HepG2 (cell line): ENCODE measurements at regions not wholly inside any gene's neighbourhood (a gene's known extent, or its start where the extent isn't known, plus 50 kb on each side); places are given as distances from the start of the nearest gene placed in this dataset.

ENCODE experiments used
- ATAC-seq: fragments of 200-7000 bp; cut with Tn5 transposase; 3 replicates; pipeline ENCODE4 v1.9.1; 2020; ENCODE audit warnings: mild to moderate bottlenecking, moderate library complexity
- BruUV-seq: library from RNA; stranded (reverse); fragments of 400-500 nt; replicated peaks from 2 replicates; lab custom pipeline; 2021; lab: Mats Ljungman, UMichigan
- CTCF ChIA-PET: fragments of 300-600 bp; formaldehyde crosslinking; extraction: SDS; loops from one replicate; lab custom pipeline; 2021; ENCODE audit warnings: low total read pairs, inconsistent platforms, low intra/inter-chr PET ratio; lab: Yijun Ruan, JAX
- POLR2A ChIA-PET: fragments of 350-600 bp; sonication (Branson Sonifier 250); formaldehyde crosslinking; loops from one replicate; lab custom pipeline; 2020; ENCODE audit warnings: antibody characterized with exemption, inconsistent platforms; lab: Yijun Ruan, JAX
- DNase-seq: peaks from one replicate; pipeline ENCODE4 v3.0.0-alpha.2; 2015; ENCODE audit warnings: low spot score
- FAIRE-seq: peaks from 3 replicates; lab custom pipeline; 2011; peaks lifted over from hg19 to GRCh38; lab: Jason Lieb, UNC
- H2AFZ ChIP-seq: one replicate; pipeline ENCODE4 v1.6.1; 2011; ENCODE audit warnings: low read length, inconsistent platforms
- H3K27ac ChIP-seq: fragments of 300-600 bp; 3 replicates; pipeline ENCODE4 v1.8.0; 2011; ENCODE audit warnings: mixed run types, mild to moderate bottlenecking, mixed read lengths, low read length, inconsistent platforms; ENCODE audit not compliant: insufficient read depth; ENCODE audit errors: extremely low read length
- H3K27me3 ChIP-seq, 2 experiments: fragments of 200-600 bp in 1 of 2; 2 replicates in 1 of 2; 3 replicates in 1 of 2; pipeline versions ENCODE4 v1.6.0 to v1.8.0; 2011; ENCODE audit warnings: low read length in 2 of 2, mild to moderate bottlenecking in 2 of 2, moderate library complexity in 2 of 2, inconsistent platforms in 1 of 2; ENCODE audit not compliant: insufficient read depth in 2 of 2, control insufficient read depth in 1 of 2
- H3K36me3 ChIP-seq, 2 experiments: fragments of 200-600 bp in 1 of 2; replicated peaks in 1 of 2; 2 replicates in 1 of 2; 3 replicates in 1 of 2; pipeline versions ENCODE4 v1.5.1 to v1.8.0; 2011; ENCODE audit warnings: low read length in 2 of 2, inconsistent platforms in 1 of 2; ENCODE audit not compliant: insufficient read depth in 2 of 2, control insufficient read depth in 1 of 2
- H3K4me1 ChIP-seq: 2 replicates; pipeline ENCODE4 v1.5.1; 2012; ENCODE audit warnings: low read length, inconsistent platforms; ENCODE audit not compliant: insufficient read depth
- H3K4me2 ChIP-seq: 2 replicates; pipeline ENCODE4 v1.6.0; 2011; ENCODE audit warnings: low read depth, low read length, inconsistent platforms
- H3K4me3 ChIP-seq, 3 experiments: fragments of 200-600 bp in 1 of 3; sonication (generic), shearing (Covaris generic) in 1 of 3; replicated peaks in 1 of 3; 2 replicates each; pipeline ENCODE4 v1.5.1; 2011 to 2016; ENCODE audit warnings: low read length in 3 of 3, inconsistent platforms in 2 of 3, low read depth in 2 of 3, mild to moderate bottlenecking in 2 of 3, control low read depth in 1 of 3, mixed read lengths in 1 of 3; ENCODE audit not compliant: insufficient read depth in 1 of 3
- H3K79me2 ChIP-seq: one replicate; pipeline ENCODE4 v1.6.1; 2011; ENCODE audit warnings: low read length, inconsistent platforms; ENCODE audit not compliant: insufficient read depth
- H3K9ac ChIP-seq: 2 replicates; pipeline ENCODE4 v1.6.0; 2011; ENCODE audit warnings: mild to moderate bottlenecking, low read depth, low read length, inconsistent platforms; ENCODE audit not compliant: insufficient read depth
- H3K9me3 ChIP-seq: 2 replicates; pipeline ENCODE4 v1.5.1; 2012; ENCODE audit warnings: mild to moderate bottlenecking, low read length
- H4K20me1 ChIP-seq: 2 replicates; pipeline ENCODE4 v1.6.0; 2011; ENCODE audit warnings: inconsistent platforms, mild to moderate bottlenecking, low read length, moderate library complexity; ENCODE audit not compliant: insufficient read depth
- AKAP8 ChIP-seq: sonication (generic); formaldehyde crosslinking; IDR thresholded peaks from 2 replicates; pipeline ENCODE4 v1.5.1; 2020; ENCODE audit warnings: mild to moderate bottlenecking, missing genetic modification reagents
- CEBPG ChIP-seq: IDR thresholded peaks from 2 replicates; pipeline ENCODE4 v1.6.1; 2016
- NBN ChIP-seq: fragments of 450-650 bp; conservative IDR thresholded peaks from 2 replicates; pipeline ENCODE4 v1.6.1; 2017
- SOX13 ChIP-seq, 3 experiments: fragments of 450-650 bp in 1 of 3; sonication (generic) in 1 of 3; formaldehyde crosslinking in 1 of 3; IDR thresholded peaks in 2 of 3; conservative IDR thresholded peaks in 1 of 3; 2 replicates each; pipeline versions ENCODE4 v1.5.0 to v1.6.1; 2016 to 2020; ENCODE audit warnings: antibody characterized with exemption in 1 of 3, mild to moderate bottlenecking in 1 of 3, missing compliant biosample characterization in 1 of 3, missing genetic modification reagents in 1 of 3, moderate library complexity in 1 of 3
- SUZ12 ChIP-seq: fragments of 150-350 bp; IDR thresholded peaks from 2 replicates; pipeline ENCODE4 v1.6.1; 2014; ENCODE audit warnings: low read depth, low read length
- U2AF1 ChIP-seq: fragments of 200-400 bp; formaldehyde crosslinking; optimal IDR thresholded peaks from 2 replicates; pipeline ENCODE3; 2017; ENCODE audit warnings: mild to moderate bottlenecking, low read depth, low read length
- ZNF18 ChIP-seq: sonication (generic); formaldehyde crosslinking; IDR thresholded peaks from 2 replicates; pipeline ENCODE4 v1.8.0; 2022; ENCODE audit warnings: mild to moderate bottlenecking, missing genetic modification reagents; ENCODE audit not compliant: insufficient replicate concordance
- ZNF225 ChIP-seq: sonication (generic); formaldehyde crosslinking; IDR thresholded peaks from 2 replicates; pipeline ENCODE4 v1.4.0; 2020; ENCODE audit warnings: mild to moderate bottlenecking, missing genetic modification reagents
- ZNF264 ChIP-seq: sonication (generic); formaldehyde crosslinking; IDR thresholded peaks from 2 replicates; pipeline ENCODE4 v1.4.0; 2020; ENCODE audit warnings: missing genetic modification reagents
- WGBS: methylation state at CpG from one replicate; pipeline ENCODE4 v1.1.6; 2017; ENCODE audit warnings: low lambda C conversion rate; 5-methylcytosine and 5-hydroxymethylcytosine counted together
- in situ Hi-C: cut with HindIII; loops from 2 replicates; pipeline ENCODE4 v1.10.0; 2017; ENCODE audit warnings: low pct_unique_long_range_greater_than_20kb; ENCODE audit not compliant: extremely low pct_ligation_motif_present
- intact Hi-C: fragments of 100-400 bp; cut with micrococcal nuclease; formaldehyde crosslinking; loops from one replicate; pipeline ENCODE4 v1.10.0; 2022; ENCODE audit not compliant: unreplicated experiment
- TF ChIP-seq, protein P1 (sequence below): sonication (generic); formaldehyde crosslinking; IDR thresholded peaks from 2 replicates; pipeline ENCODE4 v1.8.1; 2023; ENCODE audit warnings: missing genetic modification reagents, mild to moderate bottlenecking, borderline replicate concordance
- TF ChIP-seq, protein P2 (sequence below): sonication (generic); formaldehyde crosslinking; IDR thresholded peaks from 2 replicates; pipeline ENCODE4 v1.4.0; 2020; ENCODE audit warnings: missing genetic modification reagents

DNA sequence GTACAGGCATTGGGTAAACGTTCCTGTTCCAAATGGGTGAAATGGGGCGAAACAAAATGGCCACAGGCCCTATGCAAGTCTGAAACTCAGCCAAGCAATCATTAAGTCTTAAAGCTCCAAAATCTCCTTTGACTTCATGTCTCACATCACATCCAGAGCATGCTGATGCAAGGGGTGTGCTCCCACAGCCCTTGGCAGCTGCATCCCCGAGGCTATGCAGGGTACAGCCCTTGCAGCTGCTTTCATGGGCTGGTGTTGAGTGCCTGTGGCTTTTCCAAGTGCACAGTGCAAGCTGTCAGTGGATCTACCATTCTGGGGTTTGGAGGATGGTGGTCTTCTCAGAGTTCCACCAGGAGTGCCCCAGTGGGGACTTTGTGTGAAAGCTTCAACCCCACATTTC lies 270.0 kb upstream of the CDYL start:
- BruUV-seq, result no TSS peak
- H3K27me3 ChIP-seq, result peaks cover 0 to 11% of the 10 kb centered on the region in 2 experiments; a peak in 2 of 5 replicates
- H3K9me3 ChIP-seq, result no peaks in the 10 kb centered on the region
- no peaks in the 10 kb centered on the region for H3K4me1 ChIP-seq
- DNase-seq, result no peak
- intact Hi-C loops, result no loop called here
- no peak for FAIRE-seq
- no peak overlapping the region for H2AFZ ChIP-seq
- no peaks in the 10 kb centered on the region for H3K36me3 ChIP-seq
- H3K4me3 ChIP-seq, result no peak overlapping the region
- no peak for ATAC-seq
- H4K20me1 ChIP-seq, result no peaks in the 10 kb centered on the region
- in situ Hi-C loops, result no loop called here
- ChIA-PET POLR2A (no interaction called here), CTCF (no interaction called here)
- no peak overlapping the region for H3K27ac ChIP-seq
- H3K9ac ChIP-seq, result no peak overlapping the region
- no peak overlapping the region for H3K4me2 ChIP-seq
- no peaks in the 10 kb centered on the region for H3K79me2 ChIP-seq
- no peak for TF ChIP-seq ZNF225
- no peak for TF ChIP-seq AKAP8 (CRISPR knock-in tag)
- TF ChIP-seq, protein P1, sequence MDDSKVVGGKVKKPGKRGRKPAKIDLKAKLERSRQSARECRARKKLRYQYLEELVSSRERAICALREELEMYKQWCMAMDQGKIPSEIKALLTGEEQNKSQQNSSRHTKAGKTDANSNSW, result no peak
- TF ChIP-seq, protein P2, sequence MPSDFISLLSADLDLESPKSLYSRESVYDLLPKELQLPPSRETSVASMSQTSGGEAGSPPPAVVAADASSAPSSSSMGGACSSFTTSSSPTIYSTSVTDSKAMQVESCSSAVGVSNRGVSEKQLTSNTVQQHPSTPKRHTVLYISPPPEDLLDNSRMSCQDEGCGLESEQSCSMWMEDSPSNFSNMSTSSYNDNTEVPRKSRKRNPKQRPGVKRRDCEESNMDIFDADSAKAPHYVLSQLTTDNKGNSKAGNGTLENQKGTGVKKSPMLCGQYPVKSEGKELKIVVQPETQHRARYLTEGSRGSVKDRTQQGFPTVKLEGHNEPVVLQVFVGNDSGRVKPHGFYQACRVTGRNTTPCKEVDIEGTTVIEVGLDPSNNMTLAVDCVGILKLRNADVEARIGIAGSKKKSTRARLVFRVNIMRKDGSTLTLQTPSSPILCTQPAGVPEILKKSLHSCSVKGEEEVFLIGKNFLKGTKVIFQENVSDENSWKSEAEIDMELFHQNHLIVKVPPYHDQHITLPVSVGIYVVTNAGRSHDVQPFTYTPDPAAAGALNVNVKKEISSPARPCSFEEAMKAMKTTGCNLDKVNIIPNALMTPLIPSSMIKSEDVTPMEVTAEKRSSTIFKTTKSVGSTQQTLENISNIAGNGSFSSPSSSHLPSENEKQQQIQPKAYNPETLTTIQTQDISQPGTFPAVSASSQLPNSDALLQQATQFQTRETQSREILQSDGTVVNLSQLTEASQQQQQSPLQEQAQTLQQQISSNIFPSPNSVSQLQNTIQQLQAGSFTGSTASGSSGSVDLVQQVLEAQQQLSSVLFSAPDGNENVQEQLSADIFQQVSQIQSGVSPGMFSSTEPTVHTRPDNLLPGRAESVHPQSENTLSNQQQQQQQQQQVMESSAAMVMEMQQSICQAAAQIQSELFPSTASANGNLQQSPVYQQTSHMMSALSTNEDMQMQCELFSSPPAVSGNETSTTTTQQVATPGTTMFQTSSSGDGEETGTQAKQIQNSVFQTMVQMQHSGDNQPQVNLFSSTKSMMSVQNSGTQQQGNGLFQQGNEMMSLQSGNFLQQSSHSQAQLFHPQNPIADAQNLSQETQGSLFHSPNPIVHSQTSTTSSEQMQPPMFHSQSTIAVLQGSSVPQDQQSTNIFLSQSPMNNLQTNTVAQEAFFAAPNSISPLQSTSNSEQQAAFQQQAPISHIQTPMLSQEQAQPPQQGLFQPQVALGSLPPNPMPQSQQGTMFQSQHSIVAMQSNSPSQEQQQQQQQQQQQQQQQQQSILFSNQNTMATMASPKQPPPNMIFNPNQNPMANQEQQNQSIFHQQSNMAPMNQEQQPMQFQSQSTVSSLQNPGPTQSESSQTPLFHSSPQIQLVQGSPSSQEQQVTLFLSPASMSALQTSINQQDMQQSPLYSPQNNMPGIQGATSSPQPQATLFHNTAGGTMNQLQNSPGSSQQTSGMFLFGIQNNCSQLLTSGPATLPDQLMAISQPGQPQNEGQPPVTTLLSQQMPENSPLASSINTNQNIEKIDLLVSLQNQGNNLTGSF (CRISPR knock-in tag), result no peak
- TF ChIP-seq U2AF1, result no peak
- TF ChIP-seq ZNF18 (CRISPR knock-in tag), result no peak
- TF ChIP-seq ZNF264 (CRISPR knock-in tag), result no peak
- TF ChIP-seq CEBPG, result no peak
- no peak for TF ChIP-seq SOX13 (IDR thresholded peaks at IDR 0.05)
- no peak for TF ChIP-seq SOX13 (CRISPR knock-in tag; conservative IDR thresholded peaks at IDR 0.05 in 1 of 2, IDR thresholded peaks at IDR 0.05 in 1 of 2)
- no peak for TF ChIP-seq SUZ12
- TF ChIP-seq NBN, result no peak
- WGBS, result 0% methylated on average over 3 of the region's 3 CpGs
